GM19043 (cell line): ENCODE measurements at regions not wholly inside any gene's neighbourhood (a gene's known extent, or its start where the extent isn't known, plus 50 kb on each side); places are given as distances from the start of the nearest gene placed in this dataset.
"Not testable (repeated sequence)": the region's sequence is repeated elsewhere in the genome, so short reads cannot be mapped to it uniquely, and the experiment has no call there.

ENCODE experiments used
- ATAC-seq: cut with Tn5 transposase; IDR thresholded peaks from one replicate; pipeline ENCODE4 v1.9.1; 2021; ENCODE audit warnings: low read depth; ENCODE audit not compliant: unreplicated experiment

GRCh38 chr21:15119486-15119885 is 54.7 kb upstream of the NRIP1 start:
- no peak for ATAC-seq

- ATAC-seq = no peak
These were observed 56.4 kb upstream of the NRIP1 start for GRCh38 chr21:15121097-15121654.

- no peak for ATAC-seq
These were observed 56.9 kb upstream of the NRIP1 start for GRCh38 chr21:15121655-15122120.

- no peak for ATAC-seq
These were observed 57.4 kb upstream of the NRIP1 start for GRCh38 chr21:15122241-15122640.

GRCh38 chr21:15124731-15125130 is 59.9 kb upstream of the NRIP1 start:
- ATAC-seq = no peak

GRCh38 chr21:15126948-15127347 is 62.1 kb upstream of the NRIP1 start:
- no peak for ATAC-seq

- no peak for ATAC-seq
These were observed 62.6 kb upstream of the NRIP1 start for GRCh38 chr21:15127437-15127836.

- ATAC-seq = no peak
These were observed 63.5 kb upstream of the NRIP1 start for GRCh38 chr21:15128267-15128666.

GRCh38 chr21:15128714-15129113 is 63.9 kb upstream of the NRIP1 start:
- ATAC-seq = not testable (repeated sequence)

- ATAC-seq = no peak
These were observed 65.5 kb upstream of the NRIP1 start for GRCh38 chr21:15130326-15130725.

- ATAC-seq = no peak
These were observed 66.0 kb upstream of the NRIP1 start for GRCh38 chr21:15130751-15131150.

- ATAC-seq = no peak
These were observed 68.0 kb upstream of the NRIP1 start for GRCh38 chr21:15132781-15133180.

GRCh38 chr21:15134701-15135470 is 70.1 kb upstream of the NRIP1 start:
- no peak for ATAC-seq

- ATAC-seq = no peak
These were observed 71.2 kb upstream of the NRIP1 start for GRCh38 chr21:15135867-15136629.

- no peak for ATAC-seq
These were observed 73.7 kb upstream of the NRIP1 start for GRCh38 chr21:15138490-15138889.

GRCh38 chr21:15139898-15140297 is 75.1 kb upstream of the NRIP1 start:
- ATAC-seq = no peak

GRCh38 chr21:15140321-15141019 is 75.7 kb upstream of the NRIP1 start:
- no peak for ATAC-seq

- no peak for ATAC-seq
These were observed 76.6 kb upstream of the NRIP1 start for GRCh38 chr21:15141261-15141970.

- ATAC-seq = no peak
These were observed 79.2 kb upstream of the NRIP1 start for GRCh38 chr21:15144026-15144425.

- no peak for ATAC-seq
These were observed 83.6 kb upstream of the NRIP1 start for GRCh38 chr21:15148437-15148836.
